SW480 (cell line): ENCODE measurements at regions not wholly inside any gene's neighbourhood (a gene's known extent, or its start where the extent isn't known, plus 50 kb on each side); places are given as distances from the start of the nearest gene placed in this dataset.
"Not testable (repeated sequence)": the region's sequence is repeated elsewhere in the genome, so short reads cannot be mapped to it uniquely, and the experiment has no call there.

Experiments used
- DNase-seq: peaks from one replicate; pipeline ENCODE4 v3.0.0-alpha.2; 2016; ENCODE audit warnings: low spot score

DNA sequence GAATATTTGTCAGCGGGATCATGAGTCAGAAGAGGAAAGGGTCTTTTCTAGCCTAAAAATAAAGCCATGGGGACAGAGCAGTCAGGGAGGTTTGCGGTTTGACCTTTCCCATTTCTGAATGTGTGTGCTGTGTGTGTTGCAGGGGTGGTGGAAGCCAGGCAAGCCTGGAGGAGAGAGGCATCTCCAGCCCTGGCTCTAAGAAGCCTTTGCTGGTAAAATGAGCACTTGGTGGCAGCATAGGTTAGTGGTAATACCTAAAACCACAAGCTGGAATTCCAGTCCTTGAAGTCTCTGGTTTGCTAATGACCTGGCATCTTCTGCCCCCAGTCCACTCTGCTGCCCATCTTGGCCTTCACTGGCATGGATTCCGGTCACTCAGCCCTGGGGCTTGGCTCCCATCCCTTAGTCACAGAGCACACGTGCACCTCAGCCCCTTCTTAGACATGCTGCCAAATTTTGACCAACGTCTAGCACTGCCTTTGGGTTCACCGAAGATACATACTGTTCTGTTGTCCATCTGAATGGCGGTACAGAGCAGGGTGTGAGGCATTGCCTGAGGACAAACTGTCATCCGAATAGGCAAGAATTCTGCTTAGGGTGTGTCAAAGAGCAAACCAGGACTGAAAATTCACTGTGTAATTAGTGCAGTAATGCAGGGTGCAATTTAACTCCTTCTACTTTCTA, 52.7 kb downstream of the KCNA5 start:
- peak; percentile 60 for DNase-seq

DNA sequence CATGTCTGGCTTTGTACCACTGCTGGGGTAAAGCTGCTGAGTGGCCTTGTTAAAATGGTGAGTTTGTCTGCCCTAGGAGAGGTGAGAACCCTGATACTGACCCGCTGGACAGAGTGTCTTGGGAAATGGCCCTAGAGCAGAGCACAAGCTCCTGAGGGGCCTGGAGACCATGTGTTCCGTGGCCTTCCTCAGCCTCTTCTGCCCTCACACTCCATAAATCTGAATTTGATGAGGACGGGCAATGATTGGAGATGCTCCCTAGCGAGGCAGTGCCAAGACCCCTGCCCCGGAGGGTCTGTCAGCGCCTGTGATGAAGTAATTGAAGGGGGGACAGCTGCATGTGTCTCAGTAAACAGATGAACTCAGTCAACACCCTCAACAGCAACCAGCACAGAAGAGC, 54.1 kb downstream of the KCNA5 start:
- DNase-seq: no peak

DNA sequence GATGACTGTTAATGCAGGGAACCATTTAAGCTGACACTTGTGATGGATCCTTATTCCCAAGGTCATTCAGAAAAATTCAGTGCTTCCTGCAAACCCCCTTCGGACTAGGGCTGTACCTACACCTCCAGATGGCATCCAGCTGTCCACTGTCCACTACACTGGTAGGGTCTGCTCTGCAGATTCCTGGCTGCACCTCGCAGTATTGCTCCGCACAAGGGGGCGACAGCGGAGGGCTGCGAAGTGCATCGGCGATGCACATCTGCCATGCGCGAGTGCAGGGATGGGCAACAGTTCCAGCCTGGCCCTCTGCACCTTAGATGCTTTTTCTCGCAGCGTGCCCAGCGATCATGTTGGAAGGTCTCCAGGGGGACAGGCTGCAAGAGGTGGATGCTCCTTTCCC, 55.5 kb downstream of the KCNA5 start:
- no peak for DNase-seq

- no peak for DNase-seq
Measured at GRCh38 chr12:5099591-5099990, 55.9 kb downstream of the KCNA5 start.

DNA sequence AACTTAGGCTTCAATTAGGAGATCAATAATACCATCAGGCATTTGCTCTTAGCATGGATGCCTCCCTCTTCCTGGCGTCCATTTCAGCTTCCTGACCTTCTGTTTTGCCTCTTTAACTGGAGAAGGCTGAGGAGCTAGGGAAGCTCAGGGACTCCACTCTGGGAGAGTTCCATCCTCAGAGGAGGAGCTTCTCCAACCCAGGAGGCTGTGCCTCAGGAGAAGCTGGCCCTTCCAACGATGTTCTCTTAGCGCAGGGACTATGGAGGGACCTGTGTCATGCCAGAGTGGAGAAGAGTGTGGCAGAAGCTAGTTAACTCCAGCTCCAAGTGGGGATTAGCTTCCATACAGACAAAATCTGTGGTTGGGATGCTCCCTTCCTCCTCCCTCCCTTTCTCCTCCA, 58.0 kb downstream of the KCNA5 start:
- DNase-seq: no peak

GRCh38 chr12:5102261-5102789, 58.6 kb downstream of the KCNA5 start:
- no peak for DNase-seq

- no peak for DNase-seq
Measured at GRCh38 chr12:5102806-5103205, 59.1 kb downstream of the KCNA5 start.

DNA sequence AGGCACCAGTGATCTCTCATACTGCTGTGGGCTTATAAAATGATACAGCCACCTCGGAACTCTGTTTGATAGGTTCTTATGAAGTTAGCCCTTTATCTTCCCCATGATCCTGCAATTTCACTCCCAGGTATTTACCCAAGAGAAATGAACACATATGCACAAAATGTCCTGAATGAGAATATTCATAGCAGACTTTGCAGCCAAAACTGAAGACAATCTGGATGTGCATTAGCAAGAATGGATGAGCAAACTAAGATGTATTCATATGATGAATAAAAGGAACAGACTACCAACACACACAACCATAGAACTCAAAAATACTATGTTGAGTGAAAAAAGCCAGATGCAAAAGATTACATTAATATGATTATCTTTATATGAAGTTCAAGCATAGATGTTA, 66.7 kb downstream of the KCNA5 start:
- no peak for DNase-seq

DNA sequence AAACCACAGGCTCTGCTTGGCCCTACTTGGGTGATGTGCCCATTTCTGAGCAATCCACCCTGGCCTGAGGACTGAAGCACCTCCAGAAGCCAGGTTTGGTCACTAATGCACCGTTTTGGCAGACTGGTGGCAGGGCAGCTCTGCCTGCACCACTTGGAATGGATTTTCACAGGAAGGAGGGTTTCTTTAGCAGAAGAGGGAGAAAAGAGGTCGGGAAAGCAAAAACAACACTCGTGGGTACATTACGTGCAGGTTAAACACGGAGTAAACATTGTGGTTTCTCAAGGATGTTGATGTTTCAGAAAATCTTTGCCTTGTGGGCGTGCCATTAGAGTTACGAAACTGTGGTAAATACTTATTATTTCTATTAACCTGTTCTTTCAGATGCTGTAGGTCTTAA, 70.8 kb downstream of the KCNA5 start:
- DNase-seq: no peak

DNA sequence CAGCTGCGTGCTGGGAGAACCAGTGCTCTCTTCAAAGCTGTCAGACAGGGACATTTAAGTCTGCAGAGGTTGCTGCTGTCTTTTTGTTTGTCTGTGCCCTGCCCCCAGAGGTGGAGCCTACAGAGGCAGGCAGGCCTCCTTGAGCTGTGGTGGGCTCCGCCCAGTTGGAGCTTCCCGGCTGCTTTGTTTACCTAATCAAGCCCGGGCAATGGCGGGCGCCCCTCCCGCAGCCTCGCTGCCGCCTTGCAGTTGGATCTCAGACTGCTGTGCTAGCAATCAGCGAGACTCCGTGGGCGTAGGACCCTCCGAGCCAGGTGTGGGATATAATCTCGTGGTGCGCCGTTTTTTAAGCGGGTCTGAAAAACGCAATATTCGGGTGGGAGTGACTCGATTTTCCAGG, 78.1 kb downstream of the KCNA5 start:
- not testable (repeated sequence) for DNase-seq

GRCh38 chr12:5122256-5122831, 78.7 kb downstream of the KCNA5 start:
- not testable (repeated sequence) for DNase-seq

DNA sequence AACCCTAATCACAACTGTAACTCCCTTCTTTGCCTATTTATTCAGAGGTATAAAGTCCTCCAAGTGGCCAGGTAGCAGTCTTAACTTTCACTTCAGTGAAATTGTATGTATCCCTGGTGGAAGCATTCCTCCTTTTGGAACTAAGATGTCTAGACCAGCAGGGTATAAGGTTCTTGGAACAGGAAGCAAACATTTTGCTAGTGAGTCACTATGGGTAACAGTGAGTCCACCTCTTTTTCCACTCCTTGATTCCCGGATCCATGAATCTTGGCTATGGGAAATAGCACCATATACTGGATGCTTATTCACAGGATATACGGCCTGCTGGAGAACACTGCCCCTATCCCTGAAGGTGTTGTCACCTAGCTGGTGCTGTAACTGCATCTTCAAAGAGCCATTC, 80.2 kb downstream of the KCNA5 start:
- DNase-seq: no peak

- no peak for DNase-seq
Measured at GRCh38 chr12:5124401-5124800, 80.7 kb downstream of the KCNA5 start.

- DNase-seq: no peak
Measured at GRCh38 chr12:5134861-5135525, 91.3 kb downstream of the KCNA5 start.

DNA sequence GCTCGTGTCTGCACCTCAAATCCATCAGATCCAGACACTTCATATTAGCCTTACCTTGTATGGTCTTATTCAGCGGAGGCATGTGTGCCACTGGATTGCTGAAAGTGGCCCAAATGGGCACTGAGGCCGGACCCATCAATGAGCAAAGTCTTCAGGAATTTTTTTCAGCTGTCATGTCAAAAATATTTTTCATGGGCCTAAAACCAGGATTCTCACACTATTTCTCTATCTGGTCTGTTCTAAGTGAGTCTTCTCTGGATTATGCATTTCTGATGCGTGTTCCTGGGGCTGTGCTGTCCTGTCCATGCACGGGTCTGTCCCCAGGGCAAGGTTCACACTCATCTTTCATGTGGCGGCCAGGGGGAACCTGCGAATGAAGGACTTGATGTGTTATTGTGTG, 94.6 kb downstream of the KCNA5 start:
- DNase-seq: no peak

- DNase-seq: no peak
Measured at GRCh38 chr12:5138845-5139244, 95.2 kb downstream of the KCNA5 start.

DNA sequence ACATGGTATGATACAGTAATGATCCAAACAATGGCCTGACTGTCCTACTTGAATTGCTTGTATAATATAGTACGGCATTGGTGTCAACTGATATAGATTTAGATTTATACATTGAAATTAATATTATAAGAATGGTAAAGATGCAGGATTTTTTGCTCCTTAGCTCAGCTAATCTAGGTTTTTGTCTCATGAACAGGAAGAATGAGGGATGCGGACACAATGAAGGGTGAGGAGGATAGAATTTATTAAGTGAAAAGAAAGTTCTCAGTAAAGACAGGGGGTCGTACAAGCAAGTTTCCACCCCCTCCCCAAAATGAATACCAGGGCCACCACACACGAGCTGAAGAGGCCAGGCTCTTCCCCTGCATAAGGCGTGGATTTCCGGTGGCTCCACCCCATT, 96.1 kb downstream of the KCNA5 start:
- no peak for DNase-seq

- no peak for DNase-seq
Measured at GRCh38 chr12:5140190-5140589, 96.5 kb downstream of the KCNA5 start.

- no peak for DNase-seq
Measured at GRCh38 chr12:5148880-5149279, 105.2 kb downstream of the KCNA5 start.

DNA sequence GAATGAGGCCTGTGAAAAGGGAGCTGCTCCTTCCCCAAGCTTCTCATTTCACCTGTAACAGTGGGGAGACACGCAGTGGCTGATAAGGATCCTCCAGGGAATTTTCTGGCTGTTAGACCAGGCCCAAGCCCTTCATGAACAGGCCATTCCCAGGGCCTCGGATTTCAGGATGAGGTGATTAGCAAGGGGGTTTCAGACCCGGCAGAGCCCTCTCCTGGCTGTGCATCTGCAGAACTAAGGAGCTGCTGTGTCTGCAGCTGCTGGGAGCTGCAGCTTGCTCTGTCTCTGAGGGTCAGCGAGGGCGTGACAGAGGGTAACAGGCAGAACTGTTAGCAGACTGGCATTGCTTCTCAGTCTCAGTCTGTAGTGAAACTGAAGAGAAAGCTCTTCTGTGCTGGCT, 110.4 kb downstream of the KCNA5 start:
- DNase-seq: no peak

- no peak for DNase-seq
Measured at GRCh38 chr12:5155866-5156265, 112.2 kb downstream of the KCNA5 start.

- no peak for DNase-seq
Measured at GRCh38 chr12:5160827-5161226, 117.1 kb downstream of the KCNA5 start.

GRCh38 chr12:5163661-5164060, 120.0 kb downstream of the KCNA5 start:
- no peak for DNase-seq
